Left ventricle myocardium inferior (tissue), 1 donor: ENCODE measurements at regions not wholly inside any gene's neighbourhood (a gene's known extent, or its start where the extent isn't known, plus 50 kb on each side); places are given as distances from the start of the nearest gene placed in this dataset.

Source experiments
- DNase-seq: peaks from one replicate; pipeline ENCODE4 v3.0.0-alpha.2; 2020
- H3K27ac ChIP-seq: fragments of 200-600 bp; replicated peaks from 2 replicates; pipeline ENCODE4 v1.8.0; 2021
- H3K27me3 ChIP-seq: fragments of 200-600 bp; 2 replicates; pipeline ENCODE4 v1.8.0; 2021; ENCODE audit warnings: low read depth
- H3K36me3 ChIP-seq: fragments of 200-600 bp; 2 replicates; pipeline ENCODE4 v1.8.0; 2021
- H3K4me1 ChIP-seq: fragments of 200-600 bp; 2 replicates; pipeline ENCODE4 v1.8.0; 2021
- H3K4me3 ChIP-seq: fragments of 200-600 bp; 2 replicates; pipeline ENCODE4 v1.8.0; 2021; ENCODE audit warnings: mild to moderate bottlenecking, moderate library complexity
- H3K9me3 ChIP-seq: fragments of 200-600 bp; replicated peaks from 2 replicates; pipeline ENCODE4 v1.8.0; 2021
- intact Hi-C: fragments of 100-400 bp; cut with micrococcal nuclease; formaldehyde crosslinking; loops from one replicate; pipeline ENCODE4 v1.11.0; 2022
- TF ChIP-seq, protein P1 (sequence below): fragments of 200-600 bp; IDR thresholded peaks from 2 replicates; pipeline ENCODE4 v1.8.0; 2021; ENCODE audit warnings: antibody characterized with exemption, mild to moderate bottlenecking, borderline replicate concordance
- donor health status: DM: no; HTN: yes; CAD: no; lungs with severe emphysema.

DNA sequence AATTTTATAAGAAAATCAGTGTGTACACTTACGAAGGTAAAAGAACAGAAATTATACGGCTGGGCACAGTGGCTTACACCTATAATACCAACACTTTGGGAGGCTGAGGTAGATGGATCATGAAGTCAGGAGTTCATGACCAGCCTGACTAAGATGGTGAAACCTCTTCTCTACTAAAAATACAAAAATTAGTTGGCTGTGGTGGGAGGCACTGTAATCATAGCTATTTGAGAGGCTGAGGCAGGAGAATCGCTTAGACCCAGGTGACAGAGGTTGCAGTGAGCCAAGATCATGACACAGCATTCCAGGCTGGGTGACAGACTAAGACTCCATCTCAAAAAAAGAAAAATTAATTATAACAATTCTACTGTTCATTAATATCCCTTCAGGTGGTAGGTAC lies 151.9 kb downstream of the ZNF737 start:
- TF ChIP-seq, protein P1, sequence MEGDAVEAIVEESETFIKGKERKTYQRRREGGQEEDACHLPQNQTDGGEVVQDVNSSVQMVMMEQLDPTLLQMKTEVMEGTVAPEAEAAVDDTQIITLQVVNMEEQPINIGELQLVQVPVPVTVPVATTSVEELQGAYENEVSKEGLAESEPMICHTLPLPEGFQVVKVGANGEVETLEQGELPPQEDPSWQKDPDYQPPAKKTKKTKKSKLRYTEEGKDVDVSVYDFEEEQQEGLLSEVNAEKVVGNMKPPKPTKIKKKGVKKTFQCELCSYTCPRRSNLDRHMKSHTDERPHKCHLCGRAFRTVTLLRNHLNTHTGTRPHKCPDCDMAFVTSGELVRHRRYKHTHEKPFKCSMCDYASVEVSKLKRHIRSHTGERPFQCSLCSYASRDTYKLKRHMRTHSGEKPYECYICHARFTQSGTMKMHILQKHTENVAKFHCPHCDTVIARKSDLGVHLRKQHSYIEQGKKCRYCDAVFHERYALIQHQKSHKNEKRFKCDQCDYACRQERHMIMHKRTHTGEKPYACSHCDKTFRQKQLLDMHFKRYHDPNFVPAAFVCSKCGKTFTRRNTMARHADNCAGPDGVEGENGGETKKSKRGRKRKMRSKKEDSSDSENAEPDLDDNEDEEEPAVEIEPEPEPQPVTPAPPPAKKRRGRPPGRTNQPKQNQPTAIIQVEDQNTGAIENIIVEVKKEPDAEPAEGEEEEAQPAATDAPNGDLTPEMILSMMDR: no peak
- H3K4me3 ChIP-seq: no peak overlapping the region
- no peak for DNase-seq
- no peaks in the 10 kb centered on the region for H3K4me1 ChIP-seq
- no peaks in the 10 kb centered on the region for H3K27me3 ChIP-seq
- intact Hi-C loops: no loop called here
- H3K36me3 ChIP-seq: no peaks in the 10 kb centered on the region
- peaks cover 3% of the 10 kb centered on the region for H3K9me3 ChIP-seq
- no peak overlapping the region for H3K27ac ChIP-seq

GRCh38 chr19:20412846-20413245 lies 152.7 kb downstream of the ZNF737 start:
- Histone ChIP-seq H3K4me3 (no peak overlapping the region), H3K36me3 (no peaks in the 10 kb centered on the region), H3K27me3 (no peaks in the 10 kb centered on the region), H3K9me3 (peaks cover 3% of the 10 kb centered on the region), H3K4me1 (no peaks in the 10 kb centered on the region), H3K27ac (no peak overlapping the region)
- intact Hi-C loops: no loop called here
- no peak for DNase-seq
- TF ChIP-seq, protein P1: no peak

GRCh38 chr19:20397292-20397691 lies 168.3 kb downstream of the ZNF737 start:
- no peak overlapping the region for H3K4me3 ChIP-seq
- H3K9me3 ChIP-seq: peaks cover 100% of the 10 kb centered on the region
- H3K4me1 ChIP-seq: no peaks in the 10 kb centered on the region
- peaks cover 59% of the 10 kb centered on the region for H3K36me3 ChIP-seq
- H3K27ac ChIP-seq: no peak overlapping the region
- H3K27me3 ChIP-seq: no peaks in the 10 kb centered on the region
- DNase-seq: no peak
- intact Hi-C loops: no loop called here
- TF ChIP-seq, protein P1: no peak

- Histone ChIP-seq H3K4me3 (no peak overlapping the region), H3K27ac (no peak overlapping the region), H3K4me1 (no peaks in the 10 kb centered on the region), H3K36me3 (no peaks in the 10 kb centered on the region), H3K27me3 (no peaks in the 10 kb centered on the region), H3K9me3 (peaks cover 92% of the 10 kb centered on the region)
- TF ChIP-seq, protein P1: no peak
- no peak for DNase-seq
- intact Hi-C loops: no loop called here
Observed at GRCh38 chr19:20388706-20389225, 176.8 kb downstream of the ZNF737 start.

- Histone ChIP-seq H3K4me1 (no peaks in the 10 kb centered on the region), H3K36me3 (no peaks in the 10 kb centered on the region), H3K9me3 (peaks cover 90% of the 10 kb centered on the region), H3K4me3 (no peak overlapping the region), H3K27me3 (no peaks in the 10 kb centered on the region), H3K27ac (no peak overlapping the region)
- DNase-seq: no peak
- intact Hi-C loops: no loop called here
- TF ChIP-seq, protein P1: no peak
Observed at GRCh38 chr19:20385061-20385460, 180.5 kb downstream of the ZNF737 start.
